HCT116 (cell line): ENCODE measurements at regions not wholly inside any gene's neighbourhood (a gene's known extent, or its start where the extent isn't known, plus 50 kb on each side); places are given as distances from the start of the nearest gene placed in this dataset.

Experiments
- ATAC-seq: fragments of 200-7000 bp; cut with Tn5 transposase; 2 replicates; pipeline ENCODE4 v1.9.1; 2020; ENCODE audit warnings: mild to moderate bottlenecking, moderate library complexity
- BruUV-seq: library from RNA; stranded (reverse); fragments of 400-500 nt; replicated peaks from 2 replicates; lab custom pipeline; 2021; lab: Mats Ljungman, UMichigan
- CTCF ChIA-PET: fragments of 300-600 bp; sonication (Branson Sonifier 250); formaldehyde crosslinking; loops from one replicate; lab custom pipeline; 2021; ENCODE audit warnings: antibody characterized with exemption; lab: Charles Lee
- POLR2A ChIA-PET: fragments of 300-600, 350-600 bp; sonication (Branson Sonifier 250); formaldehyde crosslinking; loops from one replicate; lab custom pipeline; 2021; ENCODE audit warnings: antibody characterized with exemption; lab: Charles Lee
- RAD21 ChIA-PET, 2 experiments: fragments of 300-600 bp; sonication (Branson Sonifier 250); formaldehyde crosslinking; loops; one replicate each; lab custom pipeline; 2023; ENCODE audit warnings: low total read pairs in 2 of 2; ENCODE audit not compliant: uncharacterized antibody in 2 of 2, unreplicated experiment in 2 of 2, low non-redundant PET in 1 of 2; lab: Charles Lee
- DNase-seq: peaks from one replicate; pipeline ENCODE4 v3.0.0-alpha.2; 2010; ENCODE audit warnings: low read depth, low spot score
- H2AFZ ChIP-seq: fragments of 200-600 bp; shearing (Covaris generic), sonication (generic); 2 replicates; pipeline ENCODE4 v1.6.1; 2017; ENCODE audit warnings: low read depth, mixed run types, mixed read lengths, antibody characterized with exemption, low read length; ENCODE audit not compliant: poor library complexity, severe bottlenecking
- H3K27ac ChIP-seq: 2 replicates; pipeline ENCODE4 v1.5.1; 2012; ENCODE audit warnings: low read depth, low read length
- H3K27me3 ChIP-seq: fragments of 200-600 bp; sonication (generic); 2 replicates; pipeline ENCODE4 v1.6.1; 2016; ENCODE audit warnings: mixed run types, low read length, mixed read lengths; ENCODE audit not compliant: insufficient read depth
- H3K36me3 ChIP-seq, 2 experiments: fragments of 200-500 bp in 1 of 2; fragments of 200-600 bp in 1 of 2; sonication (Bioruptor generic) in 1 of 2; sonication (generic) in 1 of 2; 2 replicates each; pipeline versions ENCODE4 v1.5.1 to v1.6.1; 2014 to 2016; ENCODE audit warnings: low read length in 2 of 2, inconsistent platforms in 1 of 2, mixed read lengths in 1 of 2, mixed run types in 1 of 2; ENCODE audit not compliant: insufficient read depth in 2 of 2, control insufficient read depth in 1 of 2
- H3K4me1 ChIP-seq, 2 experiments: fragments of 200-600 bp in 1 of 2; sonication (generic) in 1 of 2; 2 replicates each; pipeline versions ENCODE4 v1.5.1 to v1.6.1; 2012 to 2017; ENCODE audit warnings: low read length in 2 of 2, inconsistent platforms in 1 of 2, mild to moderate bottlenecking in 1 of 2, mixed read lengths in 1 of 2, mixed run types in 1 of 2, moderate library complexity in 1 of 2; ENCODE audit not compliant: insufficient read depth in 2 of 2, control insufficient read depth in 1 of 2
- H3K4me2 ChIP-seq: fragments of 200-600 bp; sonication (generic); 2 replicates; pipeline ENCODE4 v1.6.1; 2017; ENCODE audit warnings: mixed run types, low read length, mixed read lengths
- H3K4me3 ChIP-seq, 2 experiments: fragments of 200-600 bp in 1 of 2; sonication (generic) in 1 of 2; replicated peaks in 1 of 2; 2 replicates each; pipeline ENCODE4 v1.5.1; 2011 to 2016; ENCODE audit warnings: low read length in 2 of 2, control low read depth in 1 of 2, low read depth in 1 of 2, mild to moderate bottlenecking in 1 of 2, mixed read lengths in 1 of 2, mixed run types in 1 of 2
- H3K79me2 ChIP-seq: fragments of 200-600 bp; sonication (generic); 2 replicates; pipeline ENCODE4 v1.6.1; 2017; ENCODE audit warnings: mild to moderate bottlenecking, mixed run types, low read length, moderate library complexity, mixed read lengths; ENCODE audit not compliant: insufficient read depth
- H3K9ac ChIP-seq: fragments of 200-600 bp; sonication (generic); 2 replicates; pipeline ENCODE4 v1.6.1; 2016; ENCODE audit warnings: low read length, mixed read lengths
- H3K9me2 ChIP-seq: fragments of 200-600 bp; sonication (generic), shearing (Covaris generic); 2 replicates; pipeline ENCODE4 v1.6.1; 2017; ENCODE audit warnings: mixed run types, mild to moderate bottlenecking, moderate library complexity; ENCODE audit not compliant: insufficient read depth
- H3K9me3 ChIP-seq, 2 experiments: fragments of 200-500 bp in 1 of 2; fragments of 200-600 bp in 1 of 2; sonication (Bioruptor generic) in 1 of 2; sonication (generic) in 1 of 2; 2 replicates each; pipeline ENCODE4 v1.6.1; 2014 to 2017; ENCODE audit warnings: low read length in 2 of 2, mixed read lengths in 2 of 2, inconsistent platforms in 1 of 2, low read depth in 1 of 2, mild to moderate bottlenecking in 1 of 2, mixed run types in 1 of 2, moderate library complexity in 1 of 2; ENCODE audit not compliant: control insufficient read depth in 1 of 2, insufficient read depth in 1 of 2
- H4K20me1 ChIP-seq: fragments of 200-600 bp; sonication (generic), shearing (Covaris generic); 2 replicates; pipeline ENCODE4 v1.6.1; 2017; ENCODE audit warnings: mixed run types, mild to moderate bottlenecking, moderate library complexity; ENCODE audit not compliant: insufficient read depth
- ATF3 ChIP-seq: IDR thresholded peaks from 2 replicates; pipeline ENCODE4 v1.6.1; 2012
- CBX3 ChIP-seq: IDR thresholded peaks from 2 replicates; pipeline ENCODE4 v1.6.1; 2012; ENCODE audit warnings: low read depth
- EGR1 ChIP-seq: IDR thresholded peaks from 2 replicates; pipeline ENCODE4 v1.6.1; 2012; ENCODE audit warnings: low read depth
- ELF1 ChIP-seq: IDR thresholded peaks from 2 replicates; pipeline ENCODE4 v1.6.1; 2012; ENCODE audit warnings: low read depth, borderline replicate concordance
- EZH2 ChIP-seq: fragments of 200-600 bp; sonication (generic); IDR thresholded peaks from 2 replicates; pipeline ENCODE4 v1.6.1; 2017; ENCODE audit warnings: antibody characterized with exemption, mixed run types
- EZH2phosphoT487 ChIP-seq: fragments of 200-600 bp; IDR thresholded peaks from 2 replicates; pipeline ENCODE4 v1.6.1; 2018; ENCODE audit warnings: antibody characterized with exemption, borderline replicate concordance
- MAX ChIP-seq: IDR thresholded peaks from 2 replicates; pipeline ENCODE4 v1.6.1; 2012
- POLR2AphosphoS5 ChIP-seq: IDR thresholded peaks from 2 replicates; pipeline ENCODE4 v1.6.1; 2011; ENCODE audit warnings: mild to moderate bottlenecking, low read depth, low read length, moderate library complexity
- REST ChIP-seq: IDR thresholded peaks from 2 replicates; pipeline ENCODE4 v1.6.1; 2012; ENCODE audit warnings: low read depth
- SRF ChIP-seq: IDR thresholded peaks from 2 replicates; pipeline ENCODE4 v1.6.1; 2012; ENCODE audit warnings: low read depth
- YY1 ChIP-seq: IDR thresholded peaks from 2 replicates; pipeline ENCODE4 v1.6.1; 2011; ENCODE audit warnings: low read length, low read depth, moderate library complexity, mild to moderate bottlenecking; ENCODE audit not compliant: insufficient replicate concordance; ENCODE audit errors: extremely low read depth
- ZFX ChIP-seq: fragments of 450-650 bp; IDR thresholded peaks from 2 replicates; pipeline ENCODE4 v1.6.1; 2017
- ZNF274 ChIP-seq: fragments of 200-500 bp; sonication (Bioruptor generic); IDR thresholded peaks from 2 replicates; pipeline ENCODE4 v1.6.1; 2014; ENCODE audit warnings: mild to moderate bottlenecking, low read depth, low read length, inconsistent platforms
- intact Hi-C: fragments of 100-400 bp; cut with micrococcal nuclease; formaldehyde crosslinking; loops from 2 replicates; pipeline ENCODE4 v1.10.0; 2022
- TF ChIP-seq, protein P1 (sequence below), 3 experiments: fragments of 200-600 bp in 1 of 3; sonication (generic) in 1 of 3; IDR thresholded peaks in 2 of 3; conservative IDR thresholded peaks in 1 of 3; 2 replicates each; pipeline ENCODE4 v1.5.1; 2012 to 2017; ENCODE audit warnings: low read depth in 2 of 3, low read length in 2 of 3, antibody characterized with exemption in 1 of 3, borderline replicate concordance in 1 of 3, control low read depth in 1 of 3, mild to moderate bottlenecking in 1 of 3, mixed read lengths in 1 of 3, mixed run types in 1 of 3, moderate library complexity in 1 of 3; ENCODE audit not compliant: insufficient read depth in 1 of 3

GRCh38 chr11:97948793-97949192 is 1072.0 kb upstream of the CNTN5 start:
- no TSS peak for BruUV-seq
- RAD21 ChIA-PET, result no interaction called here

More at GRCh38 chr11:97948793-97949192, 1072.0 kb upstream of the CNTN5 start:
- H3K9me2 ChIP-seq, result no peaks in the 10 kb centered on the region
- ChIA-PET POLR2A (no interaction called here), CTCF (no interaction called here)
- intact Hi-C loops, result no loop called here
- ATAC-seq, result no peak
- H2AFZ ChIP-seq, result no peak overlapping the region
- H3K4me3 ChIP-seq, result no peak overlapping the region
- H3K9ac ChIP-seq, result no peak overlapping the region
- H3K79me2 ChIP-seq, result no peaks in the 10 kb centered on the region
- no peaks in the 10 kb centered on the region for H3K36me3 ChIP-seq
- H4K20me1 ChIP-seq, result no peaks in the 10 kb centered on the region
- no peak overlapping the region for H3K4me2 ChIP-seq
- TF ChIP-seq CBX3 (no peak), POLR2AphosphoS5 (no peak), ZFX (no peak), MAX (no peak), EZH2 (no peak), ELF1 (no peak), YY1 (no peak), REST (no peak), SRF (no peak), ZNF274 (no peak), ATF3 (no peak), EZH2phosphoT487 (no peak), EGR1 (no peak)
- TF ChIP-seq, protein P1, sequence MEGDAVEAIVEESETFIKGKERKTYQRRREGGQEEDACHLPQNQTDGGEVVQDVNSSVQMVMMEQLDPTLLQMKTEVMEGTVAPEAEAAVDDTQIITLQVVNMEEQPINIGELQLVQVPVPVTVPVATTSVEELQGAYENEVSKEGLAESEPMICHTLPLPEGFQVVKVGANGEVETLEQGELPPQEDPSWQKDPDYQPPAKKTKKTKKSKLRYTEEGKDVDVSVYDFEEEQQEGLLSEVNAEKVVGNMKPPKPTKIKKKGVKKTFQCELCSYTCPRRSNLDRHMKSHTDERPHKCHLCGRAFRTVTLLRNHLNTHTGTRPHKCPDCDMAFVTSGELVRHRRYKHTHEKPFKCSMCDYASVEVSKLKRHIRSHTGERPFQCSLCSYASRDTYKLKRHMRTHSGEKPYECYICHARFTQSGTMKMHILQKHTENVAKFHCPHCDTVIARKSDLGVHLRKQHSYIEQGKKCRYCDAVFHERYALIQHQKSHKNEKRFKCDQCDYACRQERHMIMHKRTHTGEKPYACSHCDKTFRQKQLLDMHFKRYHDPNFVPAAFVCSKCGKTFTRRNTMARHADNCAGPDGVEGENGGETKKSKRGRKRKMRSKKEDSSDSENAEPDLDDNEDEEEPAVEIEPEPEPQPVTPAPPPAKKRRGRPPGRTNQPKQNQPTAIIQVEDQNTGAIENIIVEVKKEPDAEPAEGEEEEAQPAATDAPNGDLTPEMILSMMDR (IDR thresholded peaks at IDR 0.05 in 2 of 3, conservative IDR thresholded peaks at IDR 0.05 in 1 of 3; ENCODE audit: borderline replicate concordance in 1 of 3, insufficient read depth in 1 of 3, low read depth in 2 of 3, low read length in 2 of 3), result no peak
- no peaks in the 10 kb centered on the region for H3K4me1 ChIP-seq
- no peak for DNase-seq
- no peak overlapping the region for H3K27ac ChIP-seq
- H3K27me3 ChIP-seq, result no peaks in the 10 kb centered on the region
- peaks cover 8 to 14% of the 10 kb centered on the region in 2 experiments; a peak in 2 of 4 replicates for H3K9me3 ChIP-seq
